AG04449 (cell line): ENCODE measurements at regions not wholly inside any gene's neighbourhood (a gene's known extent, or its start where the extent isn't known, plus 50 kb on each side); places are given as distances from the start of the nearest gene placed in this dataset.

ENCODE experiments used
- CTCF ChIA-PET: fragments of 350-600 bp; formaldehyde crosslinking; extraction: SDS; loops from one replicate; lab custom pipeline; 2021; ENCODE audit warnings: antibody characterized with exemption; lab: Yijun Ruan, JAX
- POLR2A ChIA-PET: fragments of 400-600, 350-600 bp; formaldehyde crosslinking; extraction: SDS; loops from one replicate; lab custom pipeline; 2020; ENCODE audit warnings: antibody characterized with exemption, inconsistent platforms; lab: Yijun Ruan, JAX
- DNase-seq: peaks from one replicate; pipeline ENCODE4 v3.0.0-alpha.2; 2010; ENCODE audit warnings: low read depth, low spot score
- H3K4me3 ChIP-seq: 2 replicates; pipeline ENCODE4 v1.5.1; 2011; ENCODE audit warnings: low read depth, mild to moderate bottlenecking, control low read depth, low read length
- TF ChIP-seq, protein P1 (sequence below): IDR thresholded peaks from one replicate; pipeline ENCODE4 v1.5.1; 2011; ENCODE audit warnings: mild to moderate bottlenecking, moderate library complexity, low read length, control low read depth, inconsistent platforms; ENCODE audit not compliant: insufficient read depth; ENCODE audit errors: missing control alignments

DNA sequence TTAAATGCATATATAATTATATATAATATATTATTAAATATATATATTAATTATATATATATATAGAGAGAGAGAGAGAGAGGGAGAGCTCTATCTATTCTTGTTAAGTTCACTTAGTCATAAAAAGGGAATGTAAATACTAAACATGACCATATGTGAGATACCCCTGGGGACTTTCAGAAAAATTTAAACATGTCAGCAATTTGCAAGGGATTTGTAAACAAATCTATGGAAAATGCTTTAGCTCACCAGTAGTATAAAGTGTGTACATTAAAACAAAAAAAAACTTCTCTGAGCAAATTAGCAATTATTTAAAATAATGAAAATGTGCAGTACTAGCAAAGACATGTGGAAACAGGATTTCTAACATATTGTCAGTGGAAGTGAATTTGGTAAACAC, 1755.5 kb downstream of the PCDH19 start:
- POLR2A ChIA-PET, result no interaction called here

More for the DNA sequence above, 1755.5 kb downstream of the PCDH19 start:
- TF ChIP-seq, protein P1, sequence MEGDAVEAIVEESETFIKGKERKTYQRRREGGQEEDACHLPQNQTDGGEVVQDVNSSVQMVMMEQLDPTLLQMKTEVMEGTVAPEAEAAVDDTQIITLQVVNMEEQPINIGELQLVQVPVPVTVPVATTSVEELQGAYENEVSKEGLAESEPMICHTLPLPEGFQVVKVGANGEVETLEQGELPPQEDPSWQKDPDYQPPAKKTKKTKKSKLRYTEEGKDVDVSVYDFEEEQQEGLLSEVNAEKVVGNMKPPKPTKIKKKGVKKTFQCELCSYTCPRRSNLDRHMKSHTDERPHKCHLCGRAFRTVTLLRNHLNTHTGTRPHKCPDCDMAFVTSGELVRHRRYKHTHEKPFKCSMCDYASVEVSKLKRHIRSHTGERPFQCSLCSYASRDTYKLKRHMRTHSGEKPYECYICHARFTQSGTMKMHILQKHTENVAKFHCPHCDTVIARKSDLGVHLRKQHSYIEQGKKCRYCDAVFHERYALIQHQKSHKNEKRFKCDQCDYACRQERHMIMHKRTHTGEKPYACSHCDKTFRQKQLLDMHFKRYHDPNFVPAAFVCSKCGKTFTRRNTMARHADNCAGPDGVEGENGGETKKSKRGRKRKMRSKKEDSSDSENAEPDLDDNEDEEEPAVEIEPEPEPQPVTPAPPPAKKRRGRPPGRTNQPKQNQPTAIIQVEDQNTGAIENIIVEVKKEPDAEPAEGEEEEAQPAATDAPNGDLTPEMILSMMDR, result no peak
- H3K4me3 ChIP-seq, result no peak overlapping the region
- DNase-seq, result no peak
- CTCF ChIA-PET, result no interaction called here
